C4-2B (cell line): ENCODE measurements at regions not wholly inside any gene's neighbourhood (a gene's known extent, or its start where the extent isn't known, plus 50 kb on each side); places are given as distances from the start of the nearest gene placed in this dataset.

Experiments
- H3K27ac ChIP-seq: fragments of 450-650 bp; 2 replicates; pipeline ENCODE4 v1.5.1; 2017
- CTCF ChIP-seq: fragments of 450-650 bp; conservative IDR thresholded peaks from 2 replicates; pipeline ENCODE4 v1.5.1; 2017; ENCODE audit warnings: mild to moderate bottlenecking
- ZFX ChIP-seq: fragments of 450-650 bp; IDR thresholded peaks from 2 replicates; pipeline ENCODE4 v1.6.1; 2017

GRCh38 chrX:125108921-125109320, 210.8 kb upstream of the TEX13C start:
- no peak for TF ChIP-seq CTCF
- TF ChIP-seq ZFX = no peak
- H3K27ac ChIP-seq = no peak overlapping the region

GRCh38 chrX:125131164-125131563, 188.5 kb upstream of the TEX13C start:
- no peak for TF ChIP-seq ZFX
- TF ChIP-seq CTCF = peak; percentile 31
- H3K27ac ChIP-seq = no peak overlapping the region

GRCh38 chrX:125132274-125132673, 187.4 kb upstream of the TEX13C start:
- no peak overlapping the region for H3K27ac ChIP-seq
- TF ChIP-seq CTCF = peak; percentile 50
- TF ChIP-seq ZFX = no peak

- no peak overlapping the region for H3K27ac ChIP-seq
- no peak for TF ChIP-seq ZFX
- no peak for TF ChIP-seq CTCF
These were observed 182.2 kb upstream of the TEX13C start for GRCh38 chrX:125137521-125137920.

- H3K27ac ChIP-seq = no peak overlapping the region
- TF ChIP-seq ZFX = no peak
- no peak for TF ChIP-seq CTCF
These were observed 169.4 kb upstream of the TEX13C start for GRCh38 chrX:125150231-125150630.

- no peak overlapping the region for H3K27ac ChIP-seq
- TF ChIP-seq ZFX = no peak
- no peak for TF ChIP-seq CTCF
These were observed 168.5 kb upstream of the TEX13C start for GRCh38 chrX:125151146-125151545.

- no peak overlapping the region for H3K27ac ChIP-seq
- TF ChIP-seq CTCF = no peak
- TF ChIP-seq ZFX = no peak
These were observed 167.7 kb upstream of the TEX13C start for GRCh38 chrX:125152011-125152410.
